OCI-LY1 (cell line): ENCODE measurements at regions not wholly inside any gene's neighbourhood (a gene's known extent, or its start where the extent isn't known, plus 50 kb on each side); places are given as distances from the start of the nearest gene placed in this dataset.

Experiments
- H2AFZ ChIP-seq: fragments of 200-600 bp; sonication (generic), shearing (Covaris generic); 2 replicates; pipeline ENCODE4 v1.6.0; 2014; ENCODE audit warnings: antibody characterized with exemption, mild to moderate bottlenecking, low read length
- H3F3A ChIP-seq: fragments of 200-600 bp; sonication (generic), shearing (Covaris generic); 2 replicates; pipeline ENCODE4 v1.6.0; 2014; ENCODE audit warnings: mild to moderate bottlenecking, antibody characterized with exemption, low read length, moderate library complexity; ENCODE audit not compliant: insufficient read depth
- H3K27ac ChIP-seq: fragments of 200-600 bp; sonication (generic); 2 replicates; pipeline ENCODE4 v1.5.1; 2014; ENCODE audit warnings: low read length, mixed run types, mild to moderate bottlenecking, low read depth; ENCODE audit not compliant: poor library complexity, severe bottlenecking
- H3K27me3 ChIP-seq: fragments of 200-600 bp; sonication (generic); 2 replicates; pipeline ENCODE4 v1.6.0; 2014; ENCODE audit warnings: antibody characterized with exemption, mild to moderate bottlenecking, low read length, moderate library complexity; ENCODE audit not compliant: insufficient read depth
- H3K36me3 ChIP-seq: fragments of 200-600 bp; sonication (generic); 2 replicates; pipeline ENCODE4 v1.6.1; 2014; ENCODE audit warnings: mild to moderate bottlenecking, antibody characterized with exemption, low read length, moderate library complexity, mixed read lengths; ENCODE audit not compliant: insufficient read depth
- H3K4me1 ChIP-seq: fragments of 200-600 bp; sonication (generic); 2 replicates; pipeline ENCODE4 v1.5.1; 2014; ENCODE audit warnings: mild to moderate bottlenecking, low read length, moderate library complexity; ENCODE audit not compliant: insufficient read depth, severe bottlenecking
- H3K4me2 ChIP-seq: fragments of 200-600 bp; sonication (generic), shearing (Covaris generic); 2 replicates; pipeline ENCODE4 v1.6.1; 2014; ENCODE audit warnings: low read length
- H3K4me3 ChIP-seq: fragments of 200-600 bp; sonication (generic); 2 replicates; pipeline ENCODE4 v1.5.1; 2014; ENCODE audit warnings: low read length, low read depth, mild to moderate bottlenecking, mixed read lengths; ENCODE audit not compliant: poor library complexity, severe bottlenecking
- H3K79me2 ChIP-seq: fragments of 200-600 bp; shearing (Covaris generic); 2 replicates; pipeline ENCODE4 v1.6.1; 2016; ENCODE audit warnings: mixed run types, low read length, mixed read lengths; ENCODE audit not compliant: insufficient read depth
- H3K9ac ChIP-seq: fragments of 200-600 bp; sonication (generic), shearing (Covaris generic); 2 replicates; pipeline ENCODE4 v1.6.1; 2014; ENCODE audit warnings: mild to moderate bottlenecking, low read length, mixed read lengths
- H3K9me2 ChIP-seq: fragments of 200-600 bp; sonication (generic), shearing (Covaris generic); 2 replicates; pipeline ENCODE4 v1.6.1; 2014; ENCODE audit warnings: low read depth, mild to moderate bottlenecking, low read length, mixed read lengths
- H3K9me3 ChIP-seq: fragments of 200-600 bp; shearing (Covaris generic); 2 replicates; pipeline ENCODE4 v1.6.1; 2014; ENCODE audit warnings: low read length, mixed read lengths
- H4K20me1 ChIP-seq: fragments of 200-600 bp; sonication (generic), shearing (Covaris generic); 2 replicates; pipeline ENCODE4 v1.6.0; 2016; ENCODE audit warnings: mild to moderate bottlenecking, low read length; ENCODE audit not compliant: insufficient read depth
- CTCF ChIP-seq: fragments of 200-600 bp; sonication (generic), shearing (Covaris generic); IDR thresholded peaks from 2 replicates; pipeline ENCODE4 v1.5.1; 2017; ENCODE audit warnings: mild to moderate bottlenecking, antibody characterized with exemption, low read length, moderate library complexity, mixed read lengths
- EZH2 ChIP-seq: fragments of 200-600 bp; sonication (generic), shearing (Covaris generic); IDR thresholded peaks from 2 replicates; pipeline ENCODE4 v1.8.0; 2017; ENCODE audit warnings: borderline replicate concordance, mixed run types, mild to moderate bottlenecking, antibody characterized with exemption, low read length, moderate library complexity, mixed read lengths

DNA sequence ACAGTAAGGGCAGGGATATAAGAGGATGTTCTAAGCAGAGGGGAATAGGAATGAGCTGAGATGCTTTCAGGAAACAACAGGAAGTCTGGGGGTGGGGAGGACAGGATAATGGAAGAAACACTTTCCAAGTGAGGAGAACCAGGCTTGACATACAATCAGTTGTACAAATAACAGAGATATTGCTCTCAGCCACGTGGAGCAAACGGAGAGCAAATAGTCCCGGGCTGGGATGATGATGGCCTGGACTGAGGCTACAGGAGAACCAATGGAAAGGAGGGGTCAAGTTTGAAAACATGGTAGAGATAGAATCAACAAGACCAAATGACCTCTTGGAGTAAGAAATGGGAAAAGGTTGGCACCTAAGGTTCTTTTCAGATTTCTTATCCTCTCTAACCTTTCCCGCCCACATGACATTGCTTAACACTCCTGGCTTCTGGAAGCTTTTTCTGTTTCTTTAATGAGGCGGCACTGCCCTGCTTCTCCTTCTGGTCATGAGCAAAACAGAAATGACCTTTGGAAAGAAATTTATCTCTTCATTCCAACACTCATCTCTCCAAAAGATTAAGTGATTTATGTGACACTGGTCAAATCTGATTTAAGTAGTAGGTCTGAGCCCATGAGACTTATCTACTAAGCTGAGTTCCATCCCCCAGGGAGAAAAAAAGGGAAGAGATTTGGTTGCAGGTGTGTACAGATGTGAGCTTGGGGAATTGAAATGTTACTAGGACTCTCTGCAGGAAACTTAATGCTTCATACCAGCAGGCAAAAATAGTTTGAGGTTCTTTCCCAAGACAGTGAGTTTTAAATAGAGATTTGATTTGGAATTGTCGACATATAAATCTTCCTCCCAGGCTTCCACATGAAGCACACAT lies 442.9 kb upstream of the HNRNPA3 start:
- TF ChIP-seq EZH2: no peak
- no peak for TF ChIP-seq CTCF
- Histone ChIP-seq H3K9me3 (no peaks in the 10 kb centered on the region), H4K20me1 (no peaks in the 10 kb centered on the region), H3K9me2 (no peaks in the 10 kb centered on the region), H3K27ac (no peak overlapping the region), H3F3A (no peaks in the 10 kb centered on the region), H3K27me3 (no peaks in the 10 kb centered on the region), H3K4me3 (no peak overlapping the region), H3K4me2 (no peak overlapping the region), H2AFZ (no peak overlapping the region), H3K4me1 (no peaks in the 10 kb centered on the region), H3K36me3 (no peaks in the 10 kb centered on the region), H3K9ac (no peak overlapping the region), H3K79me2 (no peaks in the 10 kb centered on the region)

GRCh38 chr2:176772816-176773215 lies 439.8 kb upstream of the HNRNPA3 start:
- Histone ChIP-seq H3K9me3 (no peaks in the 10 kb centered on the region), H3K9ac (no peak overlapping the region), H3K4me2 (no peak overlapping the region), H3K36me3 (no peaks in the 10 kb centered on the region), H3K27ac (no peak overlapping the region), H3K9me2 (no peaks in the 10 kb centered on the region), H2AFZ (no peak overlapping the region), H3K4me1 (no peaks in the 10 kb centered on the region), H3K79me2 (no peaks in the 10 kb centered on the region), H3K27me3 (no peaks in the 10 kb centered on the region), H4K20me1 (no peaks in the 10 kb centered on the region), H3F3A (no peaks in the 10 kb centered on the region), H3K4me3 (no peak overlapping the region)
- TF ChIP-seq CTCF: no peak
- no peak for TF ChIP-seq EZH2

- H4K20me1 ChIP-seq: no peaks in the 10 kb centered on the region
- H3K79me2 ChIP-seq: no peaks in the 10 kb centered on the region
- H3K27me3 ChIP-seq: no peaks in the 10 kb centered on the region
- H3K4me1 ChIP-seq: no peaks in the 10 kb centered on the region
- H3K36me3 ChIP-seq: no peaks in the 10 kb centered on the region
- no peaks in the 10 kb centered on the region for H3K9me2 ChIP-seq
- H3K9ac ChIP-seq: no peak overlapping the region
- H3F3A ChIP-seq: no peaks in the 10 kb centered on the region
- no peaks in the 10 kb centered on the region for H3K9me3 ChIP-seq
- no peak overlapping the region for H2AFZ ChIP-seq
- H3K4me3 ChIP-seq: no peak overlapping the region
- H3K27ac ChIP-seq: no peak overlapping the region
- no peak overlapping the region for H3K4me2 ChIP-seq
- TF ChIP-seq CTCF (no peak), EZH2 (no peak)
These were observed 437.7 kb upstream of the HNRNPA3 start for GRCh38 chr2:176774766-176775451.
